ENCODE measurements at regions not wholly inside any gene's neighbourhood (a gene's known extent, or its start where the extent isn't known, plus 50 kb on each side); places are given as distances from the start of the nearest gene placed in this dataset.

GRCh38 chr9:108724652-108725051, 131.1 kb downstream of the ACTL7B start:
- intact Hi-C loops (cut with micrococcal nuclease): no loop called here
- CTCF ChIA-PET: no interaction called here
- Histone ChIP-seq H2AFZ (ENCODE audit: low read depth, low read length) (no peak overlapping the region), H3K36me3 (ENCODE audit: control insufficient read depth in 2 of 2, extremely low read depth in 1 of 2, insufficient read depth in 2 of 2, low read length in 2 of 2) (no peaks in the 10 kb centered on the region), H3K27ac (ENCODE audit: insufficient read depth, low read depth, low read length) (no peak overlapping the region), H4K20me1 (replicated peaks; ENCODE audit: control insufficient read depth, extremely low read depth, insufficient read depth, low read length) (no peaks in the 10 kb centered on the region), H3K9me3 (replicated peaks; ENCODE audit: control insufficient read depth, insufficient read depth, low read length) (no peaks in the 10 kb centered on the region), H3K4me3 (replicated peaks in 1 of 3; ENCODE audit: insufficient read depth in 1 of 3, low read depth in 1 of 3, low read length in 3 of 3) (no peak overlapping the region), H3K79me2 (ENCODE audit: control insufficient read depth, insufficient read depth, low read length) (no peaks in the 10 kb centered on the region), H3K9ac (replicated peaks; ENCODE audit: extremely low read depth, insufficient read depth, low read length) (no peak overlapping the region), H3K9me1 (replicated peaks; ENCODE audit: control insufficient read depth, extremely low read depth, insufficient read depth, low read length) (no peaks in the 10 kb centered on the region), H3K27me3 (ENCODE audit: control insufficient read depth in 2 of 2, insufficient read depth in 2 of 2, low read length in 2 of 2) (no peaks in the 10 kb centered on the region), H3K4me2 (ENCODE audit: insufficient read depth, low read length) (no peak overlapping the region), H3K4me1 (ENCODE audit: control insufficient read depth, extremely low read depth, insufficient read depth, low read length) (no peaks in the 10 kb centered on the region)
- TF ChIP-seq POLR2A (IDR thresholded peaks at IDR 0.05; ENCODE audit: low read depth, low read length) (no peak), FOS (IDR thresholded peaks at IDR 0.05; ENCODE audit: borderline replicate concordance, insufficient read depth, low read length) (no peak), JUN (IDR thresholded peaks at IDR 0.05; ENCODE audit: borderline replicate concordance, insufficient read depth, insufficient read length, low read depth) (no peak), POLR2AphosphoS5 (IDR thresholded peaks at IDR 0.05; ENCODE audit: insufficient read depth, low read depth, low read length) (no peak), MAX (IDR thresholded peaks at IDR 0.05; ENCODE audit: insufficient read depth, insufficient read length) (no peak), CTCF (IDR thresholded peaks at IDR 0.05; ENCODE audit: extremely low read depth in 1 of 2, insufficient read depth in 1 of 2, low read depth in 1 of 2, low read length in 2 of 2) (no peak), MYC (IDR thresholded peaks at IDR 0.05; ENCODE audit: low read depth, low read length) (no peak), GATA2 (IDR thresholded peaks at IDR 0.05; ENCODE audit: insufficient read depth, insufficient read length, low read depth, low read length) (no peak), EZH2 (IDR thresholded peaks at IDR 0.05; ENCODE audit: borderline replicate concordance, low read depth, low read length, severe bottlenecking) (no peak)
- DNase-seq (ENCODE audit: low read depth, low spot score) (no peak), FAIRE-seq (no peak)
- dilution Hi-C loops (cut with MboI; ENCODE audit: extremely low pct_ligation_motif_present, low sequenced_read_pairs): no loop called here
- no TSS peak for BruUV-seq (replicated peaks)
- POLR2A ChIA-PET: no interaction called here

All from endothelial cell of umbilical vein (primary cell).